ENCODE measurements at regions not wholly inside any gene's neighbourhood (a gene's known extent, or its start where the extent isn't known, plus 50 kb on each side); places are given as distances from the start of the nearest gene placed in this dataset.

- BruUV-seq (replicated peaks): no TSS peak
- no peak overlapping the region for H3K4me3 ChIP-seq
- intact Hi-C loops (cut with micrococcal nuclease): no loop called here
- POLR2A ChIA-PET: no interaction called here
- ATAC-seq: no peak
- no peak overlapping the region for H2AFZ ChIP-seq (ENCODE audit: low read depth, low read length)
- no peaks in the 10 kb centered on the region for H3K9me3 ChIP-seq (replicated peaks; ENCODE audit: control insufficient read depth, insufficient read depth, low read depth, low read length)
- FAIRE-seq: no peak
- WGBS (ENCODE audit: insufficient coverage, low coverage, missing lambda C conversion rate): 0% methylated on average over 4 of the region's 4 CpGs
- no peak overlapping the region for H3K9ac ChIP-seq (ENCODE audit: insufficient read depth in 1 of 2, low read depth in 2 of 2, low read length in 2 of 2)
- TF ChIP-seq SMAD3 (CRISPR knock-in tag; conservative IDR thresholded peaks at IDR 0.05): no peak
- no peak for TF ChIP-seq POLR2AphosphoS5 (IDR thresholded peaks at IDR 0.05; ENCODE audit: control insufficient read depth, insufficient read depth, low read depth, low read length)
- no peak for TF ChIP-seq STAG1 (CRISPR knock-in tag; IDR thresholded peaks at IDR 0.05; ENCODE audit: borderline replicate concordance)
- no peak for TF ChIP-seq ZC3H11A (IDR thresholded peaks at IDR 0.05; ENCODE audit: low read depth, low read length)
- no peak for TF ChIP-seq PHB2 (IDR thresholded peaks at IDR 0.05; ENCODE audit: low read depth)
- TF ChIP-seq ZNF696 (CRISPR knock-in tag; conservative IDR thresholded peaks at IDR 0.05): no peak
- TF ChIP-seq PTBP1 (IDR thresholded peaks at IDR 0.05; ENCODE audit: low read depth, low read length): no peak
- TF ChIP-seq NR3C1 (CRISPR knock-in tag; IDR thresholded peaks at IDR 0.05): no peak
- TF ChIP-seq ZBTB7A (IDR thresholded peaks at IDR 0.05; ENCODE audit: borderline replicate concordance, control insufficient read depth, low read depth, low read length): no peak
- TF ChIP-seq HNRNPK (IDR thresholded peaks at IDR 0.05; ENCODE audit: low read depth, low read length, poor library complexity, severe bottlenecking): no peak
- no peak for TF ChIP-seq ZNF384 (IDR thresholded peaks at IDR 0.05; ENCODE audit: low read depth, low read length)
- TF ChIP-seq ATF6 (CRISPR knock-in tag; IDR thresholded peaks at IDR 0.05): no peak
- no peak for TF ChIP-seq MAZ (CRISPR knock-in tag; conservative IDR thresholded peaks at IDR 0.05 in 1 of 2, IDR thresholded peaks at IDR 0.05 in 1 of 2)
- H4K20me1 ChIP-seq (replicated peaks; ENCODE audit: control insufficient read depth, insufficient read depth, low read length): no peaks in the 10 kb centered on the region
- DNase-seq (ENCODE audit: extremely low read depth in 1 of 4, low spot score in 3 of 4): no peak
- H3K27me3 ChIP-seq (ENCODE audit: control insufficient read depth in 2 of 2, insufficient read depth in 2 of 2, low read length in 2 of 2): no peaks in the 10 kb centered on the region
- no peak overlapping the region for H3K27ac ChIP-seq (ENCODE audit: extremely low read depth, low read depth, low read length)
- no peaks in the 10 kb centered on the region for H3K4me1 ChIP-seq (replicated peaks in 1 of 2; ENCODE audit: control insufficient read depth in 2 of 2, insufficient read depth in 2 of 2, low read length in 2 of 2)
- no peaks in the 10 kb centered on the region for H3K79me2 ChIP-seq (ENCODE audit: control insufficient read depth, insufficient read depth, low read length)
- CTCF ChIA-PET (ENCODE audit: low intra/inter-chr PET ratio): no interaction called here
- no peak overlapping the region for H3K4me2 ChIP-seq (ENCODE audit: insufficient read depth, low read length)
- no peaks in the 10 kb centered on the region for H3K36me3 ChIP-seq (ENCODE audit: control insufficient read depth, insufficient read depth, low read length)
- H3K9me1 ChIP-seq (ENCODE audit: control insufficient read depth, insufficient read depth, low read length): no peaks in the 10 kb centered on the region
- in situ Hi-C loops (cut with MboI): no loop called here
Measured at GRCh38 chr1:96388421-96389310, 332.9 kb upstream of the PTBP2 start.
